DMS153 treated with DMSO at 0.1 percent for 48 hours (cell line): ENCODE measurements at regions not wholly inside any gene's neighbourhood (a gene's known extent, or its start where the extent isn't known, plus 50 kb on each side); places are given as distances from the start of the nearest gene placed in this dataset.

Experiments used
- DNase-seq: peaks from one replicate; lab custom pipeline; 2025; ENCODE audit not compliant: unreplicated experiment; lab: John Stamatoyannopoulos, UW

DNA sequence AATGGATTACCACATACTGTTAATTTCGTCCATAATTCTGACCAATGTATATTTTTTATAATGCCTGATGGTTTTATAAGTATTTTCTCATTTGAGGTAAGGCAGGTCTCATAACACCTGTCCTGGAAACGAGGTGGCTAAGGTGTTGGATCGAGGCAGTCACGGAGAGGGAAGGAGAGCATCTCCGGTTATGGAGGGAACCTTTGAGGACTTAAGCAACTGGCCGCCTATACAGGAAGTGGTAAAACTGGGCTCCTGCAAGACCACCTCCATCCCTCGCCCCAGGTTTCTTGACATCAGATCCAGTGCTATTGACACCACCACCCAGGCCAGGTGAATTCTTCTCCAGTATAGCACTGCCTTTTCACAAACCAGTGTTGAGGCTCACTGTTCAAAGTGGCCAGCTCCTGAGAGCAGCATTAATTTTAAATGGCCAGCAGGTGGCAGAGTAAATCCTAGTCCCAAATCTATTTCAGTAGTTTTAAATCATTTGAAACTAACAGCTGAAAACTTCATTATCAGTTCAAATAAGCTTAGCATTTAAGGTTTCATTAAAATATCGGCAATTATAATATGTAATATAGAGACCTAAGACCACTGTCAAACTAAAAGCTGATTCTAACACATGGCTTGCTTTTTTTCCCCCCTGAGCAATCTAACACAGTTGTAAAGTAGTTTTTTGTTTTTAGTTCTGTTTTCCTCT lies 100.8 kb downstream of the PPM1A start:
- peak; percentile 52 for DNase-seq

DNA sequence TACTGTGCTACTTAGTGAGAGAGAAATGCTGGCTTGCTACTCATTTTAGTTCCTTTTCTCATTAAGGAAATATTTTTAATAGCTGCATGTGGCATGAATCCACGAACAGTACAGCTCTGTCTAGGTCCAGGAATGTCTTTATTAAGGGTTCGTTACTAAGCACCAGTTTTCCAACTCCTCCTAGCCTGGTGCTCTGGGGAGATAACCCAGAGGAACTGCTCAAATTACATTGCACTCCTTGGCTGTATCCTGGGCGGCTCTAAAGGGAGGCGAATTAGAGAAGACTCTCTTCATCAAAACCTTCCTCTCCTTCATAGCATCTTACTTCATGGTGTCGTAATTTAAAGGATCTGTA lies 101.3 kb downstream of the PPM1A start:
- no peak for DNase-seq

DNA sequence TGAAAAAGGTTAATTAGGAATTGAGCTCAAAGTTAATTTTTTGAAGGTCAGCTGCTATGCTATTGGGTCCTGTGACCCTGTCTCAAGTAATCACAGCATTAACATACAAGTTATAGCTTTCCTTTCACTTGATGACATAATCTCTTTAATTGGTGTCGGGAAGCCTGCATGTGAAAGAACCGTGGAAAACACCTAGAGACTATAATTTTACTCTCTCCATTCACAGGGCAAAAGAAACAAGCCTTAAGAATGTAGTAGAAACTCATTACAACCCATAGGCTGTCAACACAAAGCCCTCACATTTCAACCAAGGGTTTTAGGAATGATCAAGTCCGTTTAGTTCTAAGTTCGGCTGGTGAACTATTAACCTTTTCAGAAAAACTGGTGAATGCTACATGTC lies 104.4 kb downstream of the PPM1A start:
- no peak for DNase-seq

- no peak for DNase-seq
Measured at GRCh38 chr14:60355768-60356167, 106.7 kb downstream of the PPM1A start.

DNA sequence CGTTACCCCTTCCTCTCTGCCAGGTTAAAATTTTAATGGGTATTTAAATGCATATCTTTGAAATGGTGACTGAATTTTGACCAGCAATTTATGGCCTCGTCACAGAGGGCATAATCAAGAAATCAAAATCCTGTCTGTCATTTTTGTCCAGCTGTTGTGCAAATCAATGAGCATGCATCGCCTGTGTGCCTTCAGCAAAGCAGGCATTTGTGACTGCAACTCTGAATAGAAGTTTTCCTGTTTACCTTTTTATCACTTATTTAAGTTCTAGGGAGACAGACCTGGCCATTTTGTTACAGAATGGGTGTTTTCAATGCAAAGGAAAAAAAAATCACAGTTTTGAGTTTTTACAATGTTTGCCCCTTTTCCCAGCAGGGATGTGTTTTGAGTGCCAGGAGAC lies 107.4 kb downstream of the PPM1A start:
- no peak for DNase-seq

GRCh38 chr14:60356906-60357550 lies 108.0 kb downstream of the PPM1A start:
- peak; percentile 23 for DNase-seq

GRCh38 chr14:60357551-60358149 lies 108.6 kb downstream of the PPM1A start:
- no peak for DNase-seq

DNA sequence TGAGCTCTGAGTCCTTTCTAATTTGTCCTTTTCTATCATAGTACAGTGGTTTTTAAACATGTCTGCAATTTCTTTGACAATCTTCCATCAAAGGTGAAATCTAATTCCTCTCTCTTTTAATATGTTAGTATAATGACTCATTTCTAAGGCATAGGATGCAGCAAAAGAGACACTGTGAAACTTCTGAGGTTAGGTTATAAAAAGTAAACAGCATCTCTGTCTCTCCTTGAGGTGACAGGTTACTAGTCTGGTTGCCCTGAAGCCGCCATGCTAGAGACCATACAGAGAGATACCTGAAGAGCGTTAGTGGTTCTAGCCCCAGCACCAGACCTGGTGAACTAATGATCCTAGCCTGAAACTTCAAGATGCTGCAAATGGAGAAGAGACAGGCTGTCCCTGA lies 114.3 kb downstream of the PPM1A start:
- no peak for DNase-seq

- DNase-seq, result no peak
Measured at GRCh38 chr14:60363687-60364086, 114.7 kb downstream of the PPM1A start.

DNA sequence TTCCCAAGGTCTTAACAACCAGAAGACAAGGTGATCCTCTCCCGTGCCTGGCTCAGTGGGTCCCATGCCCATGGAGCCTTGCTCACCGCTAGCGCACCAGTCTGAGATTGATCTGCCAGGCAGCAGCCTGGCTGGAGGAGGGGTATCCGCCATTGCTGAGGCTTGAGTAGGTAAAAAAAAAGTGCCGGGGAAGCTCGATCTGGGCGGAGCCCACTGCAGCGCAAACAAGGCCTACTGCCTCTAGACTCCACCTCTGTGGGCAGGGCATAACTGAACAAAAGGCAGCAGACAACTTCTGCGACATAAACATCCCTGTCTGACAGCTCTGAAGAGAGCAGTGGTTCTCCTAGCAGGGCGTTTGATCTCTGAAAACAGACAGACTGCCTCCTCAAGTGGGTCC lies 104.0 kb downstream of the C14orf39 start:
- DNase-seq, result no peak
